Colonic mucosa (tissue), 4 donors: ENCODE measurements at regions not wholly inside any gene's neighbourhood (a gene's known extent, or its start where the extent isn't known, plus 50 kb on each side); places are given as distances from the start of the nearest gene placed in this dataset.

Experiments used
- DNase-seq: peaks from one replicate; pipeline ENCODE4 v3.0.0-alpha.2; 2020
- H3K27ac ChIP-seq: fragments of 200-600 bp; one replicate; pipeline ENCODE4 v1.8.0; 2021
- H3K27me3 ChIP-seq: fragments of 200-600 bp; one replicate; pipeline ENCODE4 v1.8.0; 2021
- H3K36me3 ChIP-seq: fragments of 200-600 bp; one replicate; pipeline ENCODE4 v1.8.0; 2021
- H3K4me1 ChIP-seq: fragments of 200-600 bp; one replicate; pipeline ENCODE4 v1.8.0; 2021; ENCODE audit warnings: mild to moderate bottlenecking
- H3K4me3 ChIP-seq: fragments of 200-600 bp; one replicate; pipeline ENCODE4 v1.8.0; 2021
- H3K9ac ChIP-seq, 2 donors: one replicate each; pipeline ENCODE4 v1.7.0; 2013; ENCODE audit warnings: control low read depth in 2 of 2, low read depth in 2 of 2, low read length in 2 of 2
- H3K9me3 ChIP-seq: fragments of 200-600 bp; one replicate; pipeline ENCODE4 v1.8.0; 2021
- intact Hi-C: fragments of 100-400 bp; cut with DNase I; formaldehyde crosslinking; loops from one replicate; pipeline ENCODE4 v1.14.1; 2022
- TF ChIP-seq, protein P1 (sequence below): fragments of 200-600 bp; IDR thresholded peaks from one replicate; pipeline ENCODE4 v1.8.0; 2022; ENCODE audit warnings: antibody characterized with exemption, mild to moderate bottlenecking
- donor health status: healthy.
- donor health status: DM: no; HTN: no; CAD: no.
- donor health status: DM: no; HTN: no; CAD: no.

- no peaks in the 10 kb centered on the region for H3K27me3 ChIP-seq
- no peaks in the 10 kb centered on the region for H3K4me1 ChIP-seq
- H3K9ac ChIP-seq = no peak overlapping the region
- intact Hi-C loops = no loop called here
- no peak overlapping the region for H3K4me3 ChIP-seq
- H3K36me3 ChIP-seq = no peaks in the 10 kb centered on the region
- H3K9me3 ChIP-seq = no peaks in the 10 kb centered on the region
- H3K27ac ChIP-seq = no peak overlapping the region
- no peak for DNase-seq
- TF ChIP-seq, protein P1, sequence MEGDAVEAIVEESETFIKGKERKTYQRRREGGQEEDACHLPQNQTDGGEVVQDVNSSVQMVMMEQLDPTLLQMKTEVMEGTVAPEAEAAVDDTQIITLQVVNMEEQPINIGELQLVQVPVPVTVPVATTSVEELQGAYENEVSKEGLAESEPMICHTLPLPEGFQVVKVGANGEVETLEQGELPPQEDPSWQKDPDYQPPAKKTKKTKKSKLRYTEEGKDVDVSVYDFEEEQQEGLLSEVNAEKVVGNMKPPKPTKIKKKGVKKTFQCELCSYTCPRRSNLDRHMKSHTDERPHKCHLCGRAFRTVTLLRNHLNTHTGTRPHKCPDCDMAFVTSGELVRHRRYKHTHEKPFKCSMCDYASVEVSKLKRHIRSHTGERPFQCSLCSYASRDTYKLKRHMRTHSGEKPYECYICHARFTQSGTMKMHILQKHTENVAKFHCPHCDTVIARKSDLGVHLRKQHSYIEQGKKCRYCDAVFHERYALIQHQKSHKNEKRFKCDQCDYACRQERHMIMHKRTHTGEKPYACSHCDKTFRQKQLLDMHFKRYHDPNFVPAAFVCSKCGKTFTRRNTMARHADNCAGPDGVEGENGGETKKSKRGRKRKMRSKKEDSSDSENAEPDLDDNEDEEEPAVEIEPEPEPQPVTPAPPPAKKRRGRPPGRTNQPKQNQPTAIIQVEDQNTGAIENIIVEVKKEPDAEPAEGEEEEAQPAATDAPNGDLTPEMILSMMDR = no peak
These were observed 150.9 kb upstream of the MTPN start for GRCh38 chr7:136128050-136128449.

GRCh38 chr7:136123352-136123751, 146.2 kb upstream of the MTPN start:
- H3K27ac ChIP-seq = no peak overlapping the region
- no peak overlapping the region for H3K9ac ChIP-seq
- intact Hi-C loops = no loop called here
- H3K36me3 ChIP-seq = no peaks in the 10 kb centered on the region
- no peak overlapping the region for H3K4me3 ChIP-seq
- H3K9me3 ChIP-seq = no peaks in the 10 kb centered on the region
- no peaks in the 10 kb centered on the region for H3K27me3 ChIP-seq
- DNase-seq = no peak
- no peaks in the 10 kb centered on the region for H3K4me1 ChIP-seq
- TF ChIP-seq, protein P1 = no peak

- intact Hi-C loops = no loop called here
These were observed 144.9 kb upstream of the MTPN start for GRCh38 chr7:136122026-136122425.

DNA sequence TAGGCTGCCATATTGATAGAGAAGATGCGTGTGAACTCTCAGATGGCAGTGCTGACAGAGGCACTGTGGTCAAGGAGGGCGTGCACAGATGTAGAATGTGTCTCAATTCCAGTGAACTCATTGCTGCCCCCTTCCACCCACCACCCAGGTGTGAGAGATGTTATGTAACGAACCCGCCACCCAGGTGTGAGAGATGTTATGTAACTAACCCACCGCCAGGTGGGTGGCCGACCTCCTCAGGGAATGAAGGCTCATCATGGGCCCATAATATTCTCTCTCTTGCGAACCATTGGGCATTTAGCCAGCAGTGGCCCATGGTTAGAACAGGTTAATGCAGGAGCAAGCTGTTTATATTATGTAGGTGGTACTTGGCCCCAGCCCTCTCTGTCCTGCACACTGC, 140.4 kb upstream of the MTPN start:
- no peak overlapping the region for H3K4me3 ChIP-seq
- intact Hi-C loops = no loop called here
- H3K9ac ChIP-seq = no peak overlapping the region
- no peaks in the 10 kb centered on the region for H3K9me3 ChIP-seq
- no peaks in the 10 kb centered on the region for H3K27me3 ChIP-seq
- DNase-seq = no peak
- TF ChIP-seq, protein P1 = no peak
- H3K36me3 ChIP-seq = no peaks in the 10 kb centered on the region
- no peaks in the 10 kb centered on the region for H3K4me1 ChIP-seq
- no peak overlapping the region for H3K27ac ChIP-seq

More at GRCh38 chr7:136122026-136122425, 144.9 kb upstream of the MTPN start:
- Histone ChIP-seq H3K36me3 (no peaks in the 10 kb centered on the region), H3K27me3 (no peaks in the 10 kb centered on the region), H3K9me3 (no peaks in the 10 kb centered on the region), H3K4me3 (no peak overlapping the region), H3K4me1 (no peaks in the 10 kb centered on the region), H3K9ac (no peak overlapping the region), H3K27ac (no peak overlapping the region)
- DNase-seq = no peak
- TF ChIP-seq, protein P1 = no peak

DNA sequence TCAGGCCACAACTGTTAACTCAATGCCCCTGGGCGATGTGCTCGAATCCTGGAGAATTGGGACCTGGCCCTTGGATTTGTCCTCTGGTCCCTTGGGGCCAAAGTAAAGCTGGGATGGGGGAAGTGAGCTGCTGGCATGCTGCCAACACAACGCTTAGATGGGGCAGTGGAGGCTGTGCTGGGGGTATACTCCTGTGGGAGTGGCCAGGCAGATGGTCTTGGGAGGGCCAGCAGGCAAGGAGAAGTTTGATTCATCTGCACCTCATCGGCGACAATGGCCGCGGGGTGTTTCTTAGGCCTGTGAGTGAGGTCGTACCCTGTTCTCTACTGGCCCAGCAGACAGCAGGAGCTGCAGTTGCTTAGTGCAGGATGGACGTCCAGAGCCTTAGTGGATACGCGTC, 139.0 kb upstream of the MTPN start:
- H3K4me1 ChIP-seq = no peaks in the 10 kb centered on the region
- no peaks in the 10 kb centered on the region for H3K27me3 ChIP-seq
- no peak overlapping the region for H3K27ac ChIP-seq
- H3K9ac ChIP-seq = no peak overlapping the region
- no peak overlapping the region for H3K4me3 ChIP-seq
- no peaks in the 10 kb centered on the region for H3K36me3 ChIP-seq
- intact Hi-C loops = no loop called here
- DNase-seq = no peak
- TF ChIP-seq, protein P1 = no peak
- no peaks in the 10 kb centered on the region for H3K9me3 ChIP-seq
